Astrocyte of the cerebellum (primary cell): ENCODE measurements at regions not wholly inside any gene's neighbourhood (a gene's known extent, or its start where the extent isn't known, plus 50 kb on each side); places are given as distances from the start of the nearest gene placed in this dataset.
"Not testable (repeated sequence)": the region's sequence is repeated elsewhere in the genome, so short reads cannot be mapped to it uniquely, and the experiment has no call there.

Experiments
- DNase-seq: peaks from one replicate; pipeline ENCODE4 v3.0.0-alpha.2; 2011; ENCODE audit warnings: low read depth
- H3K4me3 ChIP-seq: 2 replicates; pipeline ENCODE4 v1.5.1; 2011; ENCODE audit warnings: mild to moderate bottlenecking, low read depth, low read length, moderate library complexity
- CTCF ChIP-seq: IDR thresholded peaks from 2 replicates; pipeline ENCODE4 v1.5.1; 2012; ENCODE audit warnings: low read length, low read depth, moderate library complexity, mild to moderate bottlenecking; ENCODE audit errors: missing control alignments
- in situ Hi-C: cut with HindIII; loops from 2 replicates; pipeline ENCODE4 v1.10.0; 2017; ENCODE audit warnings: low sequenced_read_pairs

- no peak overlapping the region for H3K4me3 ChIP-seq
- TF ChIP-seq CTCF, result no peak
- in situ Hi-C loops, result no loop called here
- peak; percentile 16 for DNase-seq
Measured at GRCh38 chr3:178205740-178206139, 330.5 kb upstream of the KCNMB2 start.

GRCh38 chr3:178206521-178206920, 329.7 kb upstream of the KCNMB2 start:
- no peak overlapping the region for H3K4me3 ChIP-seq
- DNase-seq, result no peak
- in situ Hi-C loops, result no loop called here
- TF ChIP-seq CTCF, result no peak

- DNase-seq, H3K4me3 ChIP-seq, in situ Hi-C loops: not testable (repeated sequence)
Measured at GRCh38 chr3:178207161-178207560, 329.1 kb upstream of the KCNMB2 start.

- DNase-seq, H3K4me3 ChIP-seq, in situ Hi-C loops: not testable (repeated sequence)
Measured at GRCh38 chr3:178207627-178208026, 328.6 kb upstream of the KCNMB2 start.

GRCh38 chr3:178209116-178209515, 327.1 kb upstream of the KCNMB2 start:
- H3K4me3 ChIP-seq, DNase-seq, in situ Hi-C loops: not testable (repeated sequence)

GRCh38 chr3:178209618-178210017, 326.6 kb upstream of the KCNMB2 start:
- in situ Hi-C loops, H3K4me3 ChIP-seq: not testable (repeated sequence)
- DNase-seq, result peak; percentile 20

GRCh38 chr3:178211086-178211485, 325.1 kb upstream of the KCNMB2 start:
- H3K4me3 ChIP-seq, DNase-seq, in situ Hi-C loops: not testable (repeated sequence)

GRCh38 chr3:178217479-178217878, 318.8 kb upstream of the KCNMB2 start:
- TF ChIP-seq CTCF, result no peak
- in situ Hi-C loops, result no loop called here
- no peak overlapping the region for H3K4me3 ChIP-seq
- no peak for DNase-seq

GRCh38 chr3:178218231-178218630, 318.0 kb upstream of the KCNMB2 start:
- no peak overlapping the region for H3K4me3 ChIP-seq
- TF ChIP-seq CTCF, result no peak
- in situ Hi-C loops, result no loop called here

GRCh38 chr3:178219661-178220060, 316.6 kb upstream of the KCNMB2 start:
- DNase-seq, in situ Hi-C loops, H3K4me3 ChIP-seq: not testable (repeated sequence)

More at GRCh38 chr3:178218231-178218630, 318.0 kb upstream of the KCNMB2 start:
- no peak for DNase-seq
